B cell (primary cell): ENCODE measurements at regions not wholly inside any gene's neighbourhood (a gene's known extent, or its start where the extent isn't known, plus 50 kb on each side); places are given as distances from the start of the nearest gene placed in this dataset.

Source experiments
- CTCF ChIP-seq: fragments of 200-600 bp; IDR thresholded peaks from one replicate; pipeline ENCODE4 v1.8.0; 2022; ENCODE audit warnings: antibody characterized with exemption, mild to moderate bottlenecking
- EZH2 ChIP-seq: IDR thresholded peaks from 2 replicates; pipeline ENCODE4 v1.6.1; 2012; ENCODE audit warnings: borderline replicate concordance, low read depth, mild to moderate bottlenecking, moderate library complexity, low read length; ENCODE audit not compliant: insufficient read depth, poor library complexity, severe bottlenecking

GRCh38 chr5:56638061-56638621 is 177.2 kb upstream of the MAP3K1 start:
- TF ChIP-seq CTCF: no peak
- TF ChIP-seq EZH2: no peak
